AG08395 (cell line): ENCODE measurements at regions not wholly inside any gene's neighbourhood (a gene's known extent, or its start where the extent isn't known, plus 50 kb on each side); places are given as distances from the start of the nearest gene placed in this dataset.

ENCODE experiments used
- DNase-seq: peaks from one replicate; pipeline ENCODE4 v3.0.0; 2012; ENCODE audit warnings: mixed read lengths, low spot score

DNA sequence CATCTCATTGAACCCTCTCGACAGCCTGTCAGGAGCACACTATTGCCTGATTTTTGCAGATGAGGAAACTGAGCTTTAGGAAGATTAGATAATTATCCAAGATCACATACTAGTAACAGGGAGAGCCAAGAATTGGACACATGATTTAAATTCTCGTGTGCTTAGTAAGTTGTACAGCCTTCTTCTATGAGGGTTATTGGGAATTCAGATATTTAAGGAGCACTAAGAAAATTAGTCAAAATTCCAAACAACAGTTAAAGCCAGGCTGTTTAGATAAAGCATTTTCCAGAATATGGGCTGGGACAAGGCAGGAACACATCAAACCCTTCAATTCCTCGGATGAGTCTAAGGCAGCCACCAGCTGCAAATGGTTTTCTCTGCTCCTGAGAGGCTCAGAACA is 148.8 kb downstream of the TMEM30B start:
- DNase-seq, result no peak

DNA sequence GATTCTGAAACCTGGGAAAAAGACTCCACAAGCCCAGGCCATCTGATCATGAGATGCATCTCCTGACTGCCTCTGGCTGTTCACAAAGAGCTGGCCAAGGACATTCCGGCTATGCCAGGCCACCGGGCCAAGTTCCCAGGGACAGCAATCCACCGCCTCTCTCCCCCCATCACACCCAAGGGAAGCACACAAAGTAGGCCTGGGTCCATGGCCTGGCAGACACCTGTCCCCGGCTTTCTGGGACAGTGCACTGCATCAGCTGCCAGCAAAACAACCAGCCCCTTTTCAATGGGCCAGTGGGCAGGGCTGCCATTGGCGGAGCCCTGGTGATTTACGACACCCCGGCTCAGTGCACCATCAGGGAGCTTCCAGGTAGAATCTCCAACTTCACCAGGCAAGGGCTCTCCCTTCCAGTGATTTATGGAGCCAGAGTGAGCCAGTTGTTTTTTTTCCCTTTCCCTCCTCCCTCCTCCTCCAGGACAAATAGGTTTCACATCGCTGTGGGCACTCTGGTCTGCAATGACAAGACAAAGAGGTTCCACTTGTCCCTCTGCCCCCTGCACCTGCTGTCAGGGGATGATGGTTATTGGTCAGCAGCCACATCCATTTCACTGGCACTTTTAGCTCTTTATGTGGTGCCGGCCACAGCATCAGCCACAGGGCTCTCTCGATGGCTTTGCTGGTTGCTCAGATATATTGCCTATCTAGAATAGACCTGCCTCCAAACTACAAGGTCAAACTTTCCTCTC is 149.6 kb downstream of the SLC38A6 start:
- no peak for DNase-seq

DNA sequence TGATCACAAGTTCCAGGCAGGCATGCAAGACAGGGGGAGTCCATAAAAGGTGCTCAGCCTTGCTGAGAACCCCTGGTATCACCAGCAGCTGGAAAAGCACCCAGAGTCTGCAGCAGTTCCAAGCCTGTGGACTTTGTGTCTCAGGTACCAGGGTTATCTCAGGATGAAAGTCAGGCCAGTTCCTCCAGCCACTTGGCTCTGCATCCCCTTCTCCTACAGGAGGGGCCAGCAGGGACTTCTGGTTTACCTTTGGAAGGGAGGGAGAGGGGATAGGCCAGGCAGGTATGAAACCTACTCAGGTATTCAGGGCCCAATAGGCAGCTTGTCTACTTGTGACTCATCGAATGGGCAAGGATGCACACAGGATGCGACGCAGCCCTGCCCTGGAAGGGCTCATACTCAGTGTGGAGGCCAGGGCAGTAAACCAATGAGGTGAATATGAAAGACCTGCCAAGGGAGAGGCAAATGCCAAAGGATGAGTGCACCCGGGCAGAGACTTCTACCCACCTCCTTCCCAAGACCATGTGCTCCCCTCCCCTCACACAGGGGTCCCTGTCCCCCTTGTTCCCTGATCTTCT is 148.2 kb downstream of the SLC38A6 start:
- no peak for DNase-seq

GRCh38 chr14:61128382-61129167 is 147.5 kb downstream of the SLC38A6 start:
- no peak for DNase-seq

DNA sequence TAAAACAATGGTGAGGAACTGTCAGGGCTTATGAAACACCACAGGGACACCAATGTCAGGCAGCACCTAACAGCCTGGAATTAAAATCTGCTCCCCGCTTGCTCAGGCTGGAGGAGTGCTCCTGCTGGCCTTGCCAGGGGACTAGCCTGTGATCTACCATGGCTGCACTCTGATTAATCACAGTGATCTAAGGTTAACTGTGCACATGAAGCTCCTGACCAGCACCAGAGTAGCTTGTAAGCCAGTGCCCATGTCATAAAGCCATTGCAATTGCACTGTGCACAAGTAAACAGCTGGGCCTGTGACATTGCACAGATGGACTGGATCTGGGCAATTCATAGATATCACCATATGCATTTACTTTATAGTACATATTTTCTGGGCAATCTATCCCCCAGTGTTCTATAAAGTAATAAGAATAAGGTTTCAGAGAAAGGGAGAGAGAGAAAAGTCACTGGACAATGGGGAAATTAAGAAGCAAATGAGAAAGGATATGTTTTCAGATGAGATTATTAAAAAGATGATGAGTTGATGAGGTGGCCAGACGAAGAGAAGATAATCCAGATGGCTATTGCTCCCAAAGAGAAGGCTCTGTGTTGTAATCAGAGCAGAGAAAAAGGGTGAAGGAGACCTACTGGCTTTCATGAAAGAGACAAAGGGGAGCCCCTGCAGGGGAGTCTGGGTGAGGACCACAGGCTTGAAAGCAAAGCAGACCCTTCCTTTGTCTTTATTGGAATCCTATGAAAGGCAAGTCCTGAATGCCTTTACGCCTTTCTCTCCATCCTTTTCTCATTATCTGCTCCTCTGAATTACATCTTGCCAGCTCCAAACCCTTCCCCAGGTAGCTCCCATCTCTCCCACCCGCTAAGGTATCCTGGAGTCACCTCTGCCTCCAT is 145.8 kb downstream of the SLC38A6 start:
- no peak for DNase-seq

DNA sequence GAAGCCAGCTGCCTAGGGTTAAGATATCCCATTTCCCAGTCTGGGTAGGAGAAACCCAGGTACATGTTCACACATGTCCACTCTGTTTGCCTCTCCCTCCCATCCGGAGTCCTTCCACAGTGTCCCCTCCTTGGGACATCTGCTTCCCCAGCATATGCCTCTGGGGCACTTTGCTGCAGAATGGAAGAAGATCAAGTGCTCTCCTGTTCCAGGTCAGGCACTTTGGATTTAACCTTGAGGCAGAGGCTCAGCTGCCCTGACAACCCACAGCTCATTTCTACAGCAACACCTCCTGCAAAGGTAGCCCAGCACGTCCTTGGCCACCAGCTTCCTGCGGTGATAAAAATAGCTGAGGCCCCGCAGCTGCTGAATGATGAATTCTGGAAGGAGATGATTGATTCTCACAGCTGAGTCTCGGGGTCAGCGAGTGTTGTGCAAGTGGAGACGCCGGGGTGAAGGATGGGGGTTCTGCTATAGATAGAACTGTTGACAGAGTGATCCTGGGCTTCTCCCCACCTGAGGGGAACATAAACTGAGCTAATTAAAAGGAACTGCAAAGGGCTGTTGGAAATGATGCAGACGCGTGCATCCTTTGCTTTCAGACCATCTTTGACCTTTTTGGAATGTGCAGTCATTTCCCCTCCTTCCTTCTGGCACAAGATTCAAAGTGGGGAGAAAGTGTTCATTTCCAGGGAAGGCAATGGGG is 145.0 kb downstream of the SLC38A6 start:
- no peak for DNase-seq

- DNase-seq, result no peak
Measured at GRCh38 chr14:61125041-61125866, 144.2 kb downstream of the SLC38A6 start.

DNA sequence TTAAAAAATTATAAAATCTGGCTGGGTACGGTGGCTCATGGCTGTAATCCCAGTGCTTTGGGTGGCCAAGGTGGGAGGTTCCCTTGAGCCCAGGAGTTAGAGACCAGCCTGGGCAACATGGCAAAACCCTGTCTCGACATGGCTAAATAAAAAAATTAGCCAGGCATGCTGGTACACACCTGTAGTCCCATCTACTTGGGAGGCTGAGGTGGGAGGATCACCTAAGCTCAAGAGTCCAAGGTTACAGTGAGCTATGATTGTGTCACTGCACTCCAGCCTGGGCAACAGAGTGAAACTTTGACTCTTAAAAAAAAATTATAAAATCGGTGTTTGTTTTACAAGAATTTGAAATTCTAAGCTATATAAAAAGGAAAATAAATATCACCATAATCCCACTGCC is 141.8 kb downstream of the SLC38A6 start:
- no peak for DNase-seq

GRCh38 chr14:61121355-61121787 is 140.3 kb downstream of the SLC38A6 start:
- DNase-seq, result no peak

DNA sequence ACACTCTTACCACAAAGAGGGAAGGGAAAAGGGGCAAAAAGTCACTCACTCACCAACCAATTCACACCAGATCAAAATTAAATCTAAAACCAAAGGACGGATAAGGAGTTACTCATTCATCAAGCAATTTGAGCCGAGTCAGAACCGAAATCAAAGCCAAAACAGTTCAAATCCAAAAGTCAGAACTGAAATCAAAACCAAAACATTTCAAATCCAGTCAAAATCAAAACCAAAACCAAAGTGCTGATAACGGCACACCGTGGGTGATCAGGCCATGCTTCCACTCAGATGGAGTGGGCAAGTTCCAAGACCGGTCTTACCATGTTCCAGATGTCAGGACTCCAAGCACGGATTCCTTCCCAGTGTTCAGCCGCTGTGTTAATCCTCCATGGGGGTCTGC is 139.5 kb downstream of the SLC38A6 start:
- no peak for DNase-seq

GRCh38 chr14:61119006-61119405 is 138.0 kb downstream of the SLC38A6 start:
- no peak for DNase-seq

- no peak for DNase-seq
Measured at GRCh38 chr14:61116369-61116768, 135.3 kb downstream of the SLC38A6 start.

GRCh38 chr14:61113561-61114225 is 132.6 kb downstream of the SLC38A6 start:
- DNase-seq, result no peak

DNA sequence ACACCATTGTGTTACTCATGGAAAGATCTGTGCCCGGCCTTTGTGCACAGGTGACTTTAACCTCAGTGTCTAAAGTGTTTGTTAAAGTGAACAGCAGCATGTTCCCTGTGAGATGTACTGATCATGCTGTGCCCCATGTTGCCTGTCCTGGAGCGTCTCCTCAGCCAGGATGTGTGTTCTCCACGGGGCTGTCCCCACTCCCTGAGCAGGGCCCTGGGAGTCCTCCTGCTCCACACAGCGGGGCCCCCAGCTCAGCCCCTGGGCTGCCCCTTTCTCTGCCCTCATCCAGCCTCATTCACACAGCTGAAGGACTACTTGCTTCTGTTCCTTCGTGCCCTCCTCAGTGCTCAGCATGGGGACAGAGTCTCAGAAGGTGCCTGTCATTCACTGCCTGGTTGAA is 131.5 kb downstream of the SLC38A6 start:
- DNase-seq, result no peak

- DNase-seq, result no peak
Measured at GRCh38 chr14:61111731-61112130, 130.7 kb downstream of the SLC38A6 start.

GRCh38 chr14:61111209-61111665 is 130.2 kb downstream of the SLC38A6 start:
- no peak for DNase-seq

GRCh38 chr14:61110316-61111082 is 129.5 kb downstream of the SLC38A6 start:
- no peak for DNase-seq

DNA sequence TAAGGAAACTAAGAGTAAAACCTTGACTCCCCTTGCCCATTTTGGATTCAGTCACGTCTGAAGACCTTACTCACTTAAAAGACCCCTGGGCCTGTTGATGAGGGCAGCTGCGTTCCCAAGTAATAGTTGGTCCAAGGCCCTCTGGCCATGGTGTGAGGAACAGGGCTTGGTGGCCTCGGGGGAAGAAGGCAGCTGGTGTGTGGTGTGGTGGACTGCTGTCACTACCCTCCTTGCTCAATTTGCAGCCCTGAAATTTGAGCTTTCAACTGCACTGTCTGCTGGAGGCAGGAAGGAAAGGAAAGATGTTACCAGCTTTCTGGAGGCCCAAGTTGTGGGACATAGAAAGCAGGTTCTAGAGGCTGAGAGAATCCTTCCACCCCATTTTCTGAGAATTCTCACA is 128.2 kb downstream of the SLC38A6 start:
- DNase-seq, result no peak

GRCh38 chr14:61108496-61109141 is 127.6 kb downstream of the SLC38A6 start:
- DNase-seq, result no peak
